Heart left ventricle (tissue), 16 donors: ENCODE measurements at regions not wholly inside any gene's neighbourhood (a gene's known extent, or its start where the extent isn't known, plus 50 kb on each side); places are given as distances from the start of the nearest gene placed in this dataset.

Source experiments
- ATAC-seq, 4 donors: fragments of 200-7000 bp; cut with Tn5 transposase; one replicate each; pipeline ENCODE4 v1.9.1; 2020 to 2022; ENCODE audit warnings: moderate library complexity in 4 of 4, mild to moderate bottlenecking in 3 of 4, moderate number of reproducible peaks in 1 of 4
- DNase-seq, 5 donors: peaks; one replicate each; pipeline ENCODE4 v3.0.0-alpha.2; 2020
- H3K27ac ChIP-seq, 12 donors: fragments of 200-600 bp; sonication (generic) in 4 of 12; one replicate each; pipeline versions ENCODE4 v1.5.0 to v1.8.0; 2016 to 2022; ENCODE audit warnings: mild to moderate bottlenecking in 2 of 12
- H3K27me3 ChIP-seq, 9 donors: fragments of 200-600 bp; sonication (generic) in 2 of 9; one replicate each; pipeline versions ENCODE4 v1.5.1 to v1.8.0; 2016 to 2022; ENCODE audit warnings: mild to moderate bottlenecking in 3 of 9
- H3K36me3 ChIP-seq, 9 donors: fragments of 200-600 bp; sonication (generic) in 2 of 9; one replicate each; pipeline versions ENCODE4 v1.5.0 to v1.8.0; 2018 to 2022; ENCODE audit warnings: mild to moderate bottlenecking in 2 of 9
- H3K4me1 ChIP-seq, 12 donors: fragments of 200-600 bp; sonication (generic) in 4 of 12; one replicate each; pipeline versions ENCODE4 v1.5.0 to v1.8.0; 2016 to 2022; ENCODE audit warnings: mild to moderate bottlenecking in 3 of 12
- H3K4me3 ChIP-seq, 12 donors: fragments of 200-600 bp; sonication (generic) in 4 of 12; one replicate each; pipeline versions ENCODE4 v1.5.0 to v1.8.0; 2017 to 2022; ENCODE audit warnings: mild to moderate bottlenecking in 9 of 12, moderate library complexity in 4 of 12
- H3K9me3 ChIP-seq, 12 donors: fragments of 200-600 bp; sonication (generic) in 4 of 12; one replicate each; pipeline versions ENCODE4 v1.5.0 to v1.8.0; 2016 to 2022; ENCODE audit warnings: mild to moderate bottlenecking in 1 of 12
- POLR2A ChIP-seq, 2 donors: fragments of 450-650 bp; IDR thresholded peaks; one replicate each; pipeline ENCODE4 v1.6.1; 2017; ENCODE audit warnings: antibody characterized with exemption in 2 of 2, mild to moderate bottlenecking in 2 of 2, moderate library complexity in 2 of 2
- WGBS, 4 donors: extraction: QIAGEN DNeasy Blood & Tissue Kit in 2 of 4; methylation state at CpG; one replicate each; pipeline versions ENCODE4 v1.1.5 to v1.1.7; 2013 to 2018; 5-methylcytosine and 5-hydroxymethylcytosine counted together
- intact Hi-C, 10 donors: fragments of 100-400 bp; cut with DNase I; formaldehyde crosslinking; loops; one replicate each; pipeline versions ENCODE4 v1.11.1 to v1.14.2; 2022
- TF ChIP-seq, protein P1 (sequence below), 12 donors: fragments of 200-600 bp; sonication (generic) in 4 of 12; IDR thresholded peaks; one replicate each; pipeline versions ENCODE4 v1.5.0 to v1.8.0; 2018 to 2022; ENCODE audit warnings: antibody characterized with exemption in 12 of 12, mild to moderate bottlenecking in 5 of 12
- donor health status: ischemic (EF 13 %, LVEDD 7.1; RV severe dilation, severe dysfunction).
- donor health status: healthy with polysubstance abuse.
- donor health status: DM: no; HTN: yes; CAD: no.
- donor health status: DM: no; HTN: no; CAD: no.
- donor health status: ischemic (EF 25% LVEDD 6.9; RV normal size, moderate dysfunction).
- donor health status: ischemic (EF 25% LVEDD 5.7; RV mildly dilated, moderate dysfunction).
- donor health status: healthy.
- donor health status: DM: yes; HTN: yes; CAD: no.
- donor health status: ischemic (EF 35%, LVEDD 5.7; RV mildly dilated, moderate dysfunction).
- donor health status: nonischemic (EF 11% LVEDD 7.7; RV severe dilation, severe dysfunction).
- donor health status: DM: yes; HTN: yes; CAD: no.
- donor health status: PGD.
- donor health status: ischemic (EF 29% LVEDD 5.4; RV normal size, mild dysfunction).
- donor health status: nonischemic (EF 23%, LVEDD 6.1; RV moderate dilation, normal function).

- intact Hi-C loops, result no loop called here
- WGBS, 4 donors, result 37 to 68% (median 58%) methylated on average over 1 of the region's 1 CpG
- H3K27ac ChIP-seq, result no peak overlapping the region
- H3K27me3 ChIP-seq, result no peaks in the 10 kb centered on the region
- H3K9me3 ChIP-seq, result no peaks in the 10 kb centered on the region
- DNase-seq (no peak), ATAC-seq (no peak)
- H3K36me3 ChIP-seq, result no peaks in the 10 kb centered on the region
- TF ChIP-seq, protein P1, sequence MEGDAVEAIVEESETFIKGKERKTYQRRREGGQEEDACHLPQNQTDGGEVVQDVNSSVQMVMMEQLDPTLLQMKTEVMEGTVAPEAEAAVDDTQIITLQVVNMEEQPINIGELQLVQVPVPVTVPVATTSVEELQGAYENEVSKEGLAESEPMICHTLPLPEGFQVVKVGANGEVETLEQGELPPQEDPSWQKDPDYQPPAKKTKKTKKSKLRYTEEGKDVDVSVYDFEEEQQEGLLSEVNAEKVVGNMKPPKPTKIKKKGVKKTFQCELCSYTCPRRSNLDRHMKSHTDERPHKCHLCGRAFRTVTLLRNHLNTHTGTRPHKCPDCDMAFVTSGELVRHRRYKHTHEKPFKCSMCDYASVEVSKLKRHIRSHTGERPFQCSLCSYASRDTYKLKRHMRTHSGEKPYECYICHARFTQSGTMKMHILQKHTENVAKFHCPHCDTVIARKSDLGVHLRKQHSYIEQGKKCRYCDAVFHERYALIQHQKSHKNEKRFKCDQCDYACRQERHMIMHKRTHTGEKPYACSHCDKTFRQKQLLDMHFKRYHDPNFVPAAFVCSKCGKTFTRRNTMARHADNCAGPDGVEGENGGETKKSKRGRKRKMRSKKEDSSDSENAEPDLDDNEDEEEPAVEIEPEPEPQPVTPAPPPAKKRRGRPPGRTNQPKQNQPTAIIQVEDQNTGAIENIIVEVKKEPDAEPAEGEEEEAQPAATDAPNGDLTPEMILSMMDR (IDR thresholded peaks at IDR 0.05), result no peak
- TF ChIP-seq POLR2A (IDR thresholded peaks at IDR 0.05), result no peak
- H3K4me1 ChIP-seq, result no peaks in the 10 kb centered on the region
- H3K4me3 ChIP-seq, result no peak overlapping the region
Measured at GRCh38 chr18:43904209-43904837, 627.0 kb upstream of the SYT4 start.

DNA sequence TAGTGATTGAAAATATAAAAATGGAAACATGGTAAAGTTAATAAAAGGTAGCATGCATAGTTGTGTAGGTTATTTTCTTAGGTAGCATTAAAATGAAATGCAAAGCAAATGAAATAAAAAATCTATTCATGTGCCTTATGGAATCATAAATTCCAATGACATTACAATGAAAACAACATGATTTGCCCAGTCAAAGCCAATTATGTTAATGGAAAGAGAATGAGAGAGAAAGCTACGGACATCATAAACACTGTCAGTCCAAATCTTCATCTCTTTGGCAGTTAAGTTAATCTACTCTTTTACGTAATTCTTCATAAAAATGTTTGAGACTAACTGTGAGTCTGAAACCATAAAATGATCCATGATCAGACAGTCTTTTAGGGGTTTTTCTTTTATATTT is 636.7 kb upstream of the SYT4 start:
- no peaks in the 10 kb centered on the region for H3K27me3 ChIP-seq
- H3K27ac ChIP-seq, result no peak overlapping the region
- intact Hi-C loops, result no loop called here
- ATAC-seq (no peak), DNase-seq (no peak)
- H3K36me3 ChIP-seq, result no peaks in the 10 kb centered on the region
- 86 to 88% (median 87%) methylated on average over 2 of the region's 2 CpGs for WGBS, 4 donors
- no peaks in the 10 kb centered on the region for H3K4me1 ChIP-seq
- no peaks in the 10 kb centered on the region for H3K9me3 ChIP-seq
- no peak for TF ChIP-seq POLR2A (IDR thresholded peaks at IDR 0.05)
- H3K4me3 ChIP-seq, result no peak overlapping the region

- WGBS, 4 donors, result 82 to 88% (median 83%) methylated on average over 3 of the region's 3 CpGs
- no peaks in the 10 kb centered on the region for H3K4me1 ChIP-seq
- no peak overlapping the region for H3K27ac ChIP-seq
- ATAC-seq (no peak), DNase-seq (no peak)
- no peak overlapping the region for H3K4me3 ChIP-seq
- H3K36me3 ChIP-seq, result no peaks in the 10 kb centered on the region
- intact Hi-C loops, result no loop called here
- no peaks in the 10 kb centered on the region for H3K9me3 ChIP-seq
- TF ChIP-seq, protein P1 (IDR thresholded peaks at IDR 0.05), result no peak
- no peak for TF ChIP-seq POLR2A (IDR thresholded peaks at IDR 0.05)
- no peaks in the 10 kb centered on the region for H3K27me3 ChIP-seq
Measured at GRCh38 chr18:43916984-43917383, 639.7 kb upstream of the SYT4 start.

GRCh38 chr18:43917520-43917919 is 640.2 kb upstream of the SYT4 start:
- Histone ChIP-seq H3K9me3 (no peaks in the 10 kb centered on the region), H3K4me1 (no peaks in the 10 kb centered on the region), H3K36me3 (no peaks in the 10 kb centered on the region), H3K4me3 (no peak overlapping the region), H3K27ac (no peak overlapping the region), H3K27me3 (no peaks in the 10 kb centered on the region)
- DNase-seq (no peak), ATAC-seq (no peak)
- no peak for TF ChIP-seq POLR2A (IDR thresholded peaks at IDR 0.05)
- TF ChIP-seq, protein P1 (IDR thresholded peaks at IDR 0.05), result no peak
- 66 to 75% (median 73%) methylated on average over 5 of the region's 5 CpGs for WGBS, 4 donors
- intact Hi-C loops, result no loop called here

- H3K4me3 ChIP-seq, result no peak overlapping the region
- ATAC-seq (peak in 1 of 4 donors; percentile 39), DNase-seq (no peak)
- H3K9me3 ChIP-seq, result no peaks in the 10 kb centered on the region
- no peaks in the 10 kb centered on the region for H3K4me1 ChIP-seq
- H3K36me3 ChIP-seq, result no peaks in the 10 kb centered on the region
- H3K27me3 ChIP-seq, result no peaks in the 10 kb centered on the region
- TF ChIP-seq, protein P1 (IDR thresholded peaks at IDR 0.05), result no peak
- no peak for TF ChIP-seq POLR2A (IDR thresholded peaks at IDR 0.05)
- intact Hi-C loops, result no loop called here
- H3K27ac ChIP-seq, result no peak overlapping the region
Measured at GRCh38 chr18:43919551-43919950, 642.3 kb upstream of the SYT4 start.
